ENCODE measurements at regions not wholly inside any gene's neighbourhood (a gene's known extent, or its start where the extent isn't known, plus 50 kb on each side); places are given as distances from the start of the nearest gene placed in this dataset.

DNA sequence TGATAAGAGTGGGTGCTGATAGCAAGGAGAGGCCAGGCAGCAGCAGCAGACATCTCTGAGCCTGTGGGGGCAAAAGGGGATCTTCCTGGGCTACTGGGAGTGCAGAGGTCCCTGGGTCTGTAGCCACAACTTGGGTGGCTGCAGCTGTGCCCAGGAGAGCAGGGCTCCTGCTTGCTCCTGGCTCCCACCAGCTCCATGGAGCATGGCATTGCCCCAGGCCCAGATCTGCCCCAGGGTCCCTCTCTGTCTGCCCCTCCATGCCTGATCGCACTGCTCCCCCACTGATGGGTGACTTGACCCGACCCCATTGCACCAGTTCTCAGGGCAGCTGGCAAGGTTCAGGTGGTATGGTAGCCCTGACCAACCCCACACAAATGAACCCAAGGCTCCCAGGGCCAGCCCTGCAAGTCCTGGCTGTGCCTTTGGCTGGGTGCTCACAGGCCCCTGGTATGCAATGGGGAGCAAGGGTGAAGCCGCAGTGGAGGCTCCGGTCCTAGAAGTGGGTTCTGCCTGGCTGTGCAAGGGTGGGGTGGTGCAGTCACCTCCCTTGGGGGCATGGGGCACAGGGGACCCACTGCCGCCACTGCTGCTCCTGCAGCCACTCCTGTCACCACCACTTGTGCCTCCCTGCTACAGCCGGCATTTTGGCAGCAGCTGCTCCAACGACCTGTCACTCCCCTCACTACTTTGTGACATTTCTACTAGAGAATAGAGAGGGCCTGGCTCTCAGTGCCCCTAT is 184.9 kb downstream of the NPFFR2 start:
- no peak for TF ChIP-seq MAFK (IDR thresholded peaks at IDR 0.05; ENCODE audit: partially characterized antibody)
- TF ChIP-seq, protein P1, sequence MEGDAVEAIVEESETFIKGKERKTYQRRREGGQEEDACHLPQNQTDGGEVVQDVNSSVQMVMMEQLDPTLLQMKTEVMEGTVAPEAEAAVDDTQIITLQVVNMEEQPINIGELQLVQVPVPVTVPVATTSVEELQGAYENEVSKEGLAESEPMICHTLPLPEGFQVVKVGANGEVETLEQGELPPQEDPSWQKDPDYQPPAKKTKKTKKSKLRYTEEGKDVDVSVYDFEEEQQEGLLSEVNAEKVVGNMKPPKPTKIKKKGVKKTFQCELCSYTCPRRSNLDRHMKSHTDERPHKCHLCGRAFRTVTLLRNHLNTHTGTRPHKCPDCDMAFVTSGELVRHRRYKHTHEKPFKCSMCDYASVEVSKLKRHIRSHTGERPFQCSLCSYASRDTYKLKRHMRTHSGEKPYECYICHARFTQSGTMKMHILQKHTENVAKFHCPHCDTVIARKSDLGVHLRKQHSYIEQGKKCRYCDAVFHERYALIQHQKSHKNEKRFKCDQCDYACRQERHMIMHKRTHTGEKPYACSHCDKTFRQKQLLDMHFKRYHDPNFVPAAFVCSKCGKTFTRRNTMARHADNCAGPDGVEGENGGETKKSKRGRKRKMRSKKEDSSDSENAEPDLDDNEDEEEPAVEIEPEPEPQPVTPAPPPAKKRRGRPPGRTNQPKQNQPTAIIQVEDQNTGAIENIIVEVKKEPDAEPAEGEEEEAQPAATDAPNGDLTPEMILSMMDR (IDR thresholded peaks at IDR 0.05), result no peak
- no peak for TF ChIP-seq NR3C1 (IDR thresholded peaks at IDR 0.05)
- TF ChIP-seq POLR2A (IDR thresholded peaks at IDR 0.05; ENCODE audit: low read length), result no peak
- TF ChIP-seq, protein P2, sequence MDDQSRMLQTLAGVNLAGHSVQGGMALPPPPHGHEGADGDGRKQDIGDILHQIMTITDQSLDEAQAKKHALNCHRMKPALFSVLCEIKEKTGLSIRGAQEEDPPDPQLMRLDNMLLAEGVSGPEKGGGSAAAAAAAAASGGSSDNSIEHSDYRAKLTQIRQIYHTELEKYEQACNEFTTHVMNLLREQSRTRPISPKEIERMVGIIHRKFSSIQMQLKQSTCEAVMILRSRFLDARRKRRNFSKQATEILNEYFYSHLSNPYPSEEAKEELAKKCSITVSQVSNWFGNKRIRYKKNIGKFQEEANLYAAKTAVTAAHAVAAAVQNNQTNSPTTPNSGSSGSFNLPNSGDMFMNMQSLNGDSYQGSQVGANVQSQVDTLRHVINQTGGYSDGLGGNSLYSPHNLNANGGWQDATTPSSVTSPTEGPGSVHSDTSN (IDR thresholded peaks at IDR 0.05), result no peak
- TF ChIP-seq POLR2AphosphoS2 (conservative IDR thresholded peaks at IDR 0.05; ENCODE audit: low read length), result no peak
- no peak for TF ChIP-seq HDAC2 (IDR thresholded peaks at IDR 0.05)

Data from A549 (cell line).